ENCODE measurements at regions not wholly inside any gene's neighbourhood (a gene's known extent, or its start where the extent isn't known, plus 50 kb on each side); places are given as distances from the start of the nearest gene placed in this dataset.

GRCh38 chr15:47401427-47401826, 315.9 kb upstream of the SEMA6D start:
- H3K79me2 ChIP-seq (ENCODE audit: insufficient read depth, low read length): no peaks in the 10 kb centered on the region
- no peaks in the 10 kb centered on the region for H3K9me2 ChIP-seq (replicated peaks; ENCODE audit: insufficient read depth, low read length)
- H3K27me3 ChIP-seq (ENCODE audit: low read length): no peaks in the 10 kb centered on the region
- TF ChIP-seq CTCF (IDR thresholded peaks at IDR 0.05; ENCODE audit: insufficient read depth, low read length, poor library complexity, severe bottlenecking) (no peak), EZH2phosphoT487 (conservative IDR thresholded peaks at IDR 0.05; ENCODE audit: low read length) (no peak)
- no peak overlapping the region for H3K4me2 ChIP-seq (ENCODE audit: low read depth, low read length, poor library complexity, severe bottlenecking)
- no peaks in the 10 kb centered on the region for H3F3A ChIP-seq (ENCODE audit: insufficient read depth)
- H3K4me3 ChIP-seq (ENCODE audit: insufficient read depth, low read length, poor library complexity, severe bottlenecking): no peak overlapping the region
- H3K9me3 ChIP-seq (ENCODE audit: insufficient read depth, low read length): no peaks in the 10 kb centered on the region
- H2AFZ ChIP-seq (ENCODE audit: low read depth, low read length, severe bottlenecking): no peak overlapping the region
- no peaks in the 10 kb centered on the region for H3K36me3 ChIP-seq (ENCODE audit: low read length)
- H3K9ac ChIP-seq (ENCODE audit: low read length): no peak overlapping the region
- H3K27ac ChIP-seq (ENCODE audit: low read depth, low read length): no peak overlapping the region
- H4K20me1 ChIP-seq (ENCODE audit: low read depth, low read length): no peaks in the 10 kb centered on the region

GRCh38 chr15:47402829-47403228, 314.5 kb upstream of the SEMA6D start:
- Histone ChIP-seq H3K27ac (ENCODE audit: low read depth, low read length) (no peak overlapping the region), H3K9me2 (replicated peaks; ENCODE audit: insufficient read depth, low read length) (no peaks in the 10 kb centered on the region), H3K27me3 (ENCODE audit: low read length) (no peaks in the 10 kb centered on the region), H3F3A (ENCODE audit: insufficient read depth) (no peaks in the 10 kb centered on the region), H3K9ac (ENCODE audit: low read length) (no peak overlapping the region), H3K4me2 (ENCODE audit: low read depth, low read length, poor library complexity, severe bottlenecking) (no peak overlapping the region), H3K9me3 (ENCODE audit: insufficient read depth, low read length) (no peaks in the 10 kb centered on the region), H4K20me1 (ENCODE audit: low read depth, low read length) (no peaks in the 10 kb centered on the region), H3K36me3 (ENCODE audit: low read length) (no peaks in the 10 kb centered on the region), H3K79me2 (ENCODE audit: insufficient read depth, low read length) (no peaks in the 10 kb centered on the region), H2AFZ (ENCODE audit: low read depth, low read length, severe bottlenecking) (no peak overlapping the region), H3K4me3 (ENCODE audit: insufficient read depth, low read length, poor library complexity, severe bottlenecking) (no peak overlapping the region)
- no peak for TF ChIP-seq EZH2phosphoT487 (conservative IDR thresholded peaks at IDR 0.05; ENCODE audit: low read length)
- no peak for TF ChIP-seq CTCF (IDR thresholded peaks at IDR 0.05; ENCODE audit: insufficient read depth, low read length, poor library complexity, severe bottlenecking)

- Histone ChIP-seq H3K9ac (ENCODE audit: low read length) (no peak overlapping the region), H3K9me3 (ENCODE audit: insufficient read depth, low read length) (no peaks in the 10 kb centered on the region), H3K27me3 (ENCODE audit: low read length) (no peaks in the 10 kb centered on the region), H3K36me3 (ENCODE audit: low read length) (no peaks in the 10 kb centered on the region), H3K4me3 (ENCODE audit: insufficient read depth, low read length, poor library complexity, severe bottlenecking) (no peak overlapping the region), H3K79me2 (ENCODE audit: insufficient read depth, low read length) (no peaks in the 10 kb centered on the region), H3K4me2 (ENCODE audit: low read depth, low read length, poor library complexity, severe bottlenecking) (no peak overlapping the region), H2AFZ (ENCODE audit: low read depth, low read length, severe bottlenecking) (no peak overlapping the region), H3K9me2 (replicated peaks; ENCODE audit: insufficient read depth, low read length) (no peaks in the 10 kb centered on the region), H4K20me1 (ENCODE audit: low read depth, low read length) (no peaks in the 10 kb centered on the region), H3F3A (ENCODE audit: insufficient read depth) (no peaks in the 10 kb centered on the region), H3K27ac (ENCODE audit: low read depth, low read length) (no peak overlapping the region)
- no peak for TF ChIP-seq EZH2phosphoT487 (conservative IDR thresholded peaks at IDR 0.05; ENCODE audit: low read length)
- TF ChIP-seq CTCF (IDR thresholded peaks at IDR 0.05; ENCODE audit: insufficient read depth, low read length, poor library complexity, severe bottlenecking): no peak
Measured at GRCh38 chr15:47404877-47405276, 312.4 kb upstream of the SEMA6D start.

All from SU-DHL-6 (cell line).